Endodermal cell (in vitro differentiated cells): ENCODE measurements at regions not wholly inside any gene's neighbourhood (a gene's known extent, or its start where the extent isn't known, plus 50 kb on each side); places are given as distances from the start of the nearest gene placed in this dataset.

Experiments
- DNase-seq: peaks from one replicate; pipeline ENCODE4 v3.0.0-alpha.2; 2017
- H3K27ac ChIP-seq: 2 replicates; pipeline ENCODE4 v1.5.1; 2013; ENCODE audit warnings: mild to moderate bottlenecking, low read depth, low read length, moderate library complexity
- H3K27me3 ChIP-seq: 2 replicates; pipeline ENCODE4 v1.6.1; 2013; ENCODE audit warnings: mild to moderate bottlenecking, low read length, moderate library complexity; ENCODE audit not compliant: insufficient read depth, control insufficient read depth, poor library complexity, severe bottlenecking
- H3K36me3 ChIP-seq: 2 replicates; pipeline ENCODE4 v1.7.0; 2013; ENCODE audit warnings: mild to moderate bottlenecking, low read length, moderate library complexity; ENCODE audit not compliant: control insufficient read depth, insufficient read depth
- H3K4me1 ChIP-seq: one replicate; pipeline ENCODE4 v1.7.0; 2013; ENCODE audit warnings: low read length; ENCODE audit not compliant: control insufficient read depth, insufficient read depth
- H3K4me3 ChIP-seq: 2 replicates; pipeline ENCODE4 v1.5.1; 2013; ENCODE audit warnings: mild to moderate bottlenecking, low read length, moderate library complexity
- H3K9ac ChIP-seq: 2 replicates; pipeline ENCODE4 v1.6.1; 2013; ENCODE audit warnings: mild to moderate bottlenecking, low read length, moderate library complexity; ENCODE audit not compliant: poor library complexity, severe bottlenecking; ENCODE audit errors: extremely low read depth
- H3K9me3 ChIP-seq: 2 replicates; pipeline ENCODE4 v1.6.1; 2013; ENCODE audit warnings: mild to moderate bottlenecking, low read length, moderate library complexity; ENCODE audit not compliant: control insufficient read depth
- H3K27ac Mint-ChIP-seq: 2 replicates; pipeline ENCODE4 v1.8.0; 2020; ENCODE audit warnings: mixed read lengths
- H3K27me3 Mint-ChIP-seq: 2 replicates; pipeline ENCODE4 v1.8.0; 2021; ENCODE audit warnings: mild to moderate bottlenecking, mixed read lengths; ENCODE audit not compliant: insufficient read depth
- H3K36me3 Mint-ChIP-seq: 2 replicates; pipeline ENCODE4 v1.8.0; 2020; ENCODE audit warnings: low read depth, mixed read lengths
- H3K4me1 Mint-ChIP-seq: 2 replicates; pipeline ENCODE4 v1.8.0; 2020; ENCODE audit warnings: mixed read lengths
- H3K4me3 Mint-ChIP-seq: 2 replicates; pipeline ENCODE4 v1.8.0; 2020; ENCODE audit warnings: mild to moderate bottlenecking, moderate library complexity, mixed read lengths
- H3K9me3 Mint-ChIP-seq: 2 replicates; pipeline ENCODE4 v1.8.0; 2020; ENCODE audit warnings: mild to moderate bottlenecking, mixed read lengths
- CTCF ChIP-seq: fragments of 200-600 bp; sonication (generic); conservative IDR thresholded peaks from 2 replicates; pipeline ENCODE4 v1.5.0; 2021; ENCODE audit warnings: antibody characterized with exemption, mild to moderate bottlenecking
- WGBS, 2 experiments: methylation state at CpG; one replicate each; pipeline versions ENCODE4 v1.1.5 to v1.1.7; 2013; ENCODE audit warnings: missing lambda C conversion rate in 2 of 2, mixed read lengths in 1 of 2; ENCODE audit not compliant: insufficient coverage in 1 of 2, insufficient read length in 1 of 2; 5-methylcytosine and 5-hydroxymethylcytosine counted together

- Histone ChIP-seq H3K4me1 (peaks cover 12% of the 10 kb centered on the region), H3K9ac (no peak overlapping the region), H3K27ac (no peak overlapping the region), H3K36me3 (no peaks in the 10 kb centered on the region), H3K9me3 (peaks cover under 1% of the 10 kb centered on the region), H3K27me3 (no peaks in the 10 kb centered on the region), H3K4me3 (no peak overlapping the region)
- H3K4me1 Mint-ChIP-seq: peaks cover 18% of the 10 kb centered on the region
- no peaks in the 10 kb centered on the region for H3K36me3 Mint-ChIP-seq
- no peaks in the 10 kb centered on the region for H3K27me3 Mint-ChIP-seq
- no peak for TF ChIP-seq CTCF
- no peak for DNase-seq
- H3K4me3 Mint-ChIP-seq: no peak overlapping the region
- WGBS, 2 experiments: 91 to 92% methylated on average over 3 of the region's 3 CpGs
- H3K9me3 Mint-ChIP-seq: peaks cover 1% of the 10 kb centered on the region
- H3K27ac Mint-ChIP-seq: no peak overlapping the region
These were observed 192.1 kb downstream of the PPARGC1A start for GRCh38 chr4:23697722-23698121.

GRCh38 chr4:23697001-23697528 lies 192.8 kb downstream of the PPARGC1A start:
- peak; percentile 46 for DNase-seq
- Mint-ChIP-seq H3K4me3 (no peak overlapping the region), H3K27me3 (no peaks in the 10 kb centered on the region), H3K4me1 (peaks cover 18% of the 10 kb centered on the region), H3K36me3 (no peaks in the 10 kb centered on the region), H3K27ac (peak overlapping the region; percentile 19), H3K9me3 (no peaks in the 10 kb centered on the region)
- H3K27ac ChIP-seq: no peak overlapping the region
- no peaks in the 10 kb centered on the region for H3K27me3 ChIP-seq
- TF ChIP-seq CTCF: no peak
- H3K9me3 ChIP-seq: no peaks in the 10 kb centered on the region
- no peak overlapping the region for H3K9ac ChIP-seq
- 36 to 80% methylated on average over 1 of the region's 1 CpG for WGBS, 2 experiments
- no peak overlapping the region for H3K4me3 ChIP-seq
- no peaks in the 10 kb centered on the region for H3K36me3 ChIP-seq
- peaks cover 12% of the 10 kb centered on the region for H3K4me1 ChIP-seq

GRCh38 chr4:23686169-23686897 lies 203.5 kb downstream of the PPARGC1A start:
- Histone ChIP-seq H3K36me3 (no peaks in the 10 kb centered on the region), H3K9ac (no peak overlapping the region), H3K4me1 (no peaks in the 10 kb centered on the region), H3K4me3 (no peak overlapping the region), H3K9me3 (peaks cover 38% of the 10 kb centered on the region), H3K27ac (no peak overlapping the region), H3K27me3 (no peaks in the 10 kb centered on the region)
- TF ChIP-seq CTCF: no peak
- H3K36me3 Mint-ChIP-seq: peaks cover 7% of the 10 kb centered on the region
- peaks cover 2% of the 10 kb centered on the region for H3K27me3 Mint-ChIP-seq
- peaks cover 4% of the 10 kb centered on the region for H3K4me1 Mint-ChIP-seq
- no peak for DNase-seq
- H3K27ac Mint-ChIP-seq: no peak overlapping the region
- 90 to 94% methylated on average over 2 to 3 of the region's 3 CpGs for WGBS, 2 experiments
- H3K4me3 Mint-ChIP-seq: no peak overlapping the region
- peaks cover 41% of the 10 kb centered on the region for H3K9me3 Mint-ChIP-seq
